Spinal cord (tissue), 9 donors: ENCODE measurements at regions not wholly inside any gene's neighbourhood (a gene's known extent, or its start where the extent isn't known, plus 50 kb on each side); places are given as distances from the start of the nearest gene placed in this dataset.

Experiments
- DNase-seq, 6 donors: peaks; one replicate each; pipeline versions ENCODE4 v3.0.0 to v3.0.0-alpha.2; 2013 to 2015; ENCODE audit warnings: low spot score in 6 of 6, low read depth in 4 of 6
- H3K27ac ChIP-seq: one replicate; pipeline ENCODE4 v1.5.1; 2013; ENCODE audit warnings: low read depth, low read length, control low read depth
- H3K27me3 ChIP-seq: one replicate; pipeline ENCODE4 v1.6.1; 2013; ENCODE audit warnings: low read length; ENCODE audit not compliant: control insufficient read depth, insufficient read depth
- H3K36me3 ChIP-seq: one replicate; pipeline ENCODE4 v1.6.1; 2013; ENCODE audit warnings: low read length; ENCODE audit not compliant: control insufficient read depth, insufficient read depth
- H3K4me1 ChIP-seq: one replicate; pipeline ENCODE4 v1.6.1; 2013; ENCODE audit warnings: low read length; ENCODE audit not compliant: control insufficient read depth, insufficient read depth
- H3K4me3 ChIP-seq: one replicate; pipeline ENCODE4 v1.5.1; 2013; ENCODE audit warnings: low read depth, low read length, control low read depth
- H3K9me3 ChIP-seq: one replicate; pipeline ENCODE4 v1.6.1; 2013; ENCODE audit warnings: low read length; ENCODE audit not compliant: control insufficient read depth, insufficient read depth
- WGBS: methylation state at CpG from one replicate; pipeline ENCODE4 v1.1.5; 2013; ENCODE audit warnings: missing lambda C conversion rate; ENCODE audit not compliant: insufficient coverage; 5-methylcytosine and 5-hydroxymethylcytosine counted together
- donor health status: healthy.

DNA sequence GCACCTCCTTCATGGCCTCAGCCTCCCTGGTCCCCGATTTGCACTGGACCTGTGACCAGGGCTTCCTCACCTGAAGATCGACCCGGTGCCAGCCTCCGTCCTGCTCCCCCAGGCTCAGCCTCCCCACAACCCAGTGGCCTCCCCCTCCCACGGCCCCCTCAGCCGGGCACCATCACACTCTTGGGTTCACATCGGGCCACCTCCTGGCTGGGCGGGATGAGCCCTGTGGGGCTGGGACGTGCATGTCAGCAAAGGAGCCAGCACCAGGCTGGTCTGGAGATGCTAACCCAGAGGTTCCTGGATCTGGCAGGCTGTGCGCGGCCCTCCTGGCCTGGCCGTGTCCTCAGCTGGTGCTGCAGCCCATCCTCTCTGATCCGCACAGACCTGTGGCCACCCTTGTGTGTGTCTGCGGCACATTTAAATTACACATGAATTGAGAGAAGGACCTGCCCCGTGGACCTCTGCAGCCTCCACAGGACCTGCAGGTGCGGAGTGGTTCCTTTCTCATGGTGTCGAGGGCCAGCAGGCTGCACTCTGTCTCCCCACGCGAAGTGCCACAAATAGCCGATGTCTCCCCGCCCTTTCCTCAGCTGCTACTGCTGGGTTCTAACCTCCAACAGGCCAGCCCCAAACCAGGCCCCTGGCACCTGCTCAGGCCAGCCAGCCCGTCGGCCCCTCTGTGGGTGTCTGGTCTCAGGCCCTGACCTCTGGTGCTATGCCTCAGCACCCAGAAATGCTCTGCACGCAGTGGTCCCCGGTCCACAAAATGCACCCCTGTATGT lies 237.5 kb downstream of the ERMARD start:
- Histone ChIP-seq H3K27ac (no peak overlapping the region), H3K36me3 (peaks cover 14% of the 10 kb centered on the region), H3K4me1 (peaks cover 11% of the 10 kb centered on the region), H3K4me3 (no peak overlapping the region), H3K9me3 (no peaks in the 10 kb centered on the region), H3K27me3 (no peaks in the 10 kb centered on the region)
- 94% methylated on average over 25 of the region's 25 CpGs for WGBS
- DNase-seq, result no peak

DNA sequence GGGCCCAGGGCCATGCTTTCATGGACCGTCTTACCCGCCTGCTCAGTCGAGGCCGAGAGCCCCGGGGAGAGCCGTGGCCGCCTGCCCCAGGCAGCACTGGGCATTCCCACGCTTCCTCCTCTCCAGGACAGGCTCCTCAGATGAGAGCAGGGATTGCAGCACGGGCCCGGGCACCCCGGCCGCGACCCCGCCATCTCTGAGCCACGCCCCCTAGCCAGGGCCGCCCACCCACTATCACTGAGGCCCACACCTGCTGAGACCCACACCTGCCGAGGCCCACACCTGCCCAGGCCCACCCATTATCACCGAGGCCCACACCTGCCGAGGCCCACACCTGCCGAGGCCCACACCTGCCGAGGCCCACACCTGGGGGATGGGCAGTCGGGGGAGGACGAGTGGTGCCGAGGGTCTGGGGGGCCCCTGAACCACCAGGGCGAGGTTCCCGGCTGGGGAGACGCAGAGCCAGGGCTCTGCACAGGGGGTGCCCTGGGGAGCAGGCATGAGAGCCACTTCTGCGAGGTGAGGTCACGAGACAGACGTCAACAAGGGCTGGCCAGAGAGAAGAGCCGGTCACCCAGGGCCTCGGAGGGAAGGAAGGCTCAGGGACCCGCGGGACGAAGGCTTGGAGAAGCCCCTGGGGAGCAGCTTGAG lies 235.6 kb downstream of the ERMARD start:
- DNase-seq, result no peak
- Histone ChIP-seq H3K4me1 (no peaks in the 10 kb centered on the region), H3K27me3 (no peaks in the 10 kb centered on the region), H3K36me3 (peaks cover 14% of the 10 kb centered on the region), H3K9me3 (no peaks in the 10 kb centered on the region), H3K27ac (no peak overlapping the region), H3K4me3 (no peak overlapping the region)
- WGBS, result 86% methylated on average over 35 of the region's 35 CpGs

DNA sequence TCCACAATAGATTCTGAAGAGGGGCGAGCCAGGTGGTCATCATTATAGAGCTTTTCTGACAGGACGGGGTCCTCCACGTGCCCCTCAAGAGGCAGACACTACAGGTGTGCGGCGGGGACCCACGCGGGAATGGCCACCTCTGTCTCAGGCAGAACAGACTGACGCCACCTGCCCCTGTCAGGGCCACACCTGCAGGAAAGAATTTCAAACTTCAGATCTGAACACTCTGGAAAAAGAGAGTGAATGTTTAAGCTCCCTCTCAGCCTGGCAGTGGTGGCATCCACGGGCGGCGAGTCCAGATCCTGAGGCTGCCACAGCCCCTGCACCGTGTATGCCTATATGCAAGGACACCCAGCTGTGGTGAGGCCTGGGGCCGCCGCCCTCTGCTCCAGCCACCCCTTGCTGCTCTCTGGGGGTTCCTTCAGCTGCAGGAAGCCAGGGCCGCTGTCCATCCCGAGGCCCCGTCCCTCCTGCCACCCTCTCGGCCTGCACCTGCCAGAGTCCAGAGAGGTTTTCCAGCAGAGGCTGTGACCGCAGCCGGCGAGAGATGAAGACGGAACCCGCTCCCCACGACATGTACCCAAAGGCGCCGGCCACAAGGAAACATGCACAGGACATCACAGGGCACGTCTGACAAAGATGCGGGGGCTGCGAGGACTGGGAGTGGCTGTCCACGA lies 234.9 kb downstream of the ERMARD start:
- Histone ChIP-seq H3K9me3 (no peaks in the 10 kb centered on the region), H3K27ac (no peak overlapping the region), H3K4me3 (no peak overlapping the region), H3K27me3 (no peaks in the 10 kb centered on the region), H3K4me1 (no peaks in the 10 kb centered on the region), H3K36me3 (peaks cover 14% of the 10 kb centered on the region)
- DNase-seq, result no peak
- 96% methylated on average over 30 of the region's 30 CpGs for WGBS

DNA sequence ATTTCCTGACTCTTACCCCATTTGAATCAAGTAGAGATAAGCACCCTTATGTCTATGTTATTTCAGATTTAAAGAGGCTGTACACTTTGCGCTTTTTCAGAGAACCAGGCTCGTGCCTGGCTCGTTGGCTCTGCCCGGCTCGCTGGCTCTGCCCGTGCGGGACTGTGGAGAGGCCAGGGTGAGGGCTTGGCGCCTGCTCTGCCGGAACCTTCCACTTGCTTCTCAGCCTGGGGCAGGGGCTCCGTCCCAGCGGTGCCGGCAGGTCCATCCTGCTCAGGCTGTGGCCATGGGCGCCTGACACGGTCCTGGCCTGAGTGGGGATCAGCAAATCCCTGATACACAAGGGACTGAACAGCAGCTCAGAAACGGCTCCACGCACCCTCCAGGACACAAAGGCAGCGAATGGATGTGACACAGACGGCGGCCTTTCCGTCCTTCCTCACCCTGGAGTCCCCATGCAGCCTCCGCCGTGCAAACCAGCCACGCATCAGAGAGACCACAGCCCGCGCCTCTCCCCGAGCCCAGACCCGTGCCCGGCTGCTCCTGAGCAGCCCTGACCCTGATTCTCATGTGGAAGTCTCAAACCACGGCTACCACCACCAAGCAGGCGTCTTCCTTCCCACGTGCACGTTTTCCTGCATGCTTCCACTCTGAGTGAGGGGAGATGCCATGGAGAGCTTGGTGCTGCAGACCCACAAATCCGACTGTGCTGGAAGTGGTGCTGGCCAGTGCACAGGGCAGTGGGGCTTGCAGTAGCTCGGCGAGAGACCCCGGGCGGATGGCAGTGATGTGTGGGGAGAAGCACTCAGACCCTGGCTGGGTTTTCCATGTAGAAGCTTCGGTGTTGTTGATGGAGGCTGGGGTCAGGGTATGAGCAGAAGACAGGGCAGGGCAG lies 233.9 kb downstream of the ERMARD start:
- 92% methylated on average over 38 of the region's 38 CpGs for WGBS

DNA sequence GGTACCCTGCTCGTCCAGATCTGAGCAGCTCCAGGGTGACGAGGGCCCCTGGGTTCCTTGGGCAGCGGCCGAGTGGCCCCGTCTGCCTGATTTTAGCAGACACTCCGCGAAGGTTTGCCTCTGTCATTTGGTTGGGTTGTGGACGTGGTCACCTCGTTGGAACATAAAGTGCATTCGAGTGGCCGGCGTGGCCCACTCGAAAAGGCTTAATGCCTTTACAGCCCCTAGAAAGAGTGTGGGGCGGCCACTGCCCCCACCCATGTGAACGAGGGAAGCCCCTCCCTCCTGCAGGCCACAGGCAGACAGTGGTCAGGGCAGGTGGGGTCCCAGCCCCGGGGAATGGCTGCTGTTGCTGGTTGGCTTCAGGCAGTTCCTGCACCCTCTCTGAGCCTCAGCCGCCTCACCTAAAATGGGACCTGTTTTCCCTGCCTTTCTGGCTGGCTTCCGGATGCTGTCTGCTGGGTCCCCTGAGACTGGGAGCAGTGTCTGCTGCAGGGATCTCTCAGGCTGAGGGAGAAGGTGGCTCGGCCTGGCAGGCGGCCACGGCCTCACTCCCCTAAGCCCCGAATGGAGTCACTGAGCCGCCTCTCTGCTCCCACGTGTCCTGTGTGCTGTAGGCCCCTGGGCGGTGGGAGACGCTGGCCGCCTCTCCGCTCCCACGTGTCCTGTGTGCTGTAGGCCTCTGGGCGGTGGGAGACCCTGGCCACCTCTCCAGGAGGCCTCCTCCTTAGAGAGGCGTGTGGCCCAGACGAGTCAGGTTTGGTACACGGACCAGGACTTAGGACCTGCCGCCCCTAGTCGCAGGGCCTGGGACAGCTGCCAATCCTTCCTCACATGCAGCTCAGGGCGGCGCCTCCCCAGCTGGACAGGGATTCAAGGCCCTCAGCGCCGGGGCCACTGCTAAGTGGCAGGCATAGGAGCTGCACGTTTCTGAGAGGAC lies 233.0 kb downstream of the ERMARD start:
- no peak for DNase-seq
- H3K4me1 ChIP-seq, result no peaks in the 10 kb centered on the region
- H3K4me3 ChIP-seq, result no peak overlapping the region
- no peak overlapping the region for H3K27ac ChIP-seq
- no peaks in the 10 kb centered on the region for H3K27me3 ChIP-seq
- 90% methylated on average over 36 of the region's 40 CpGs for WGBS
- peaks cover 11% of the 10 kb centered on the region for H3K36me3 ChIP-seq
- no peaks in the 10 kb centered on the region for H3K9me3 ChIP-seq

More for the DNA sequence above, 233.9 kb downstream of the ERMARD start:
- Histone ChIP-seq H3K4me3 (no peak overlapping the region), H3K27ac (no peak overlapping the region), H3K9me3 (no peaks in the 10 kb centered on the region), H3K4me1 (no peaks in the 10 kb centered on the region), H3K36me3 (peaks cover 11% of the 10 kb centered on the region), H3K27me3 (no peaks in the 10 kb centered on the region)
- DNase-seq, result no peak

DNA sequence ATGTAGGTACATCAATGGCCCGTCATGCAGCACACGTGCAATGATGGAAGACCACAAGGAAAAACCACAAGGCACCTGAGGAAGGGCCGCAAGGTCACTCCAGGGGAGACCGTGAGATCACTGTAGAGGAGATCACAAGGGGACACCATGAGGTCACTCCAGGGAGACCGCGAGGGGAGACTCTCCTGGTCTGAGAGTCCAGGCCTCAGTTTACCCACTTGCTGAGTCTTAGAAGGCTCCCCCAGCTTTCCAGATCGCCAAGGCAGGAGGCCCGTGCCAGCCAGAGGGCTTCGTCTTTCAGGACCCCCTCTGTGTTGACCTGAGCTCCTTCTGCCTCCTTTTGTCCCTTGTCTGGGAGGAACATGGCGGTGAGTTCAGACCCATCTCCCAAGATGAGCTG lies 232.2 kb downstream of the ERMARD start:
- no peaks in the 10 kb centered on the region for H3K9me3 ChIP-seq
- WGBS, result 84% methylated on average over 10 of the region's 10 CpGs
- H3K4me1 ChIP-seq, result peaks cover 3% of the 10 kb centered on the region
- H3K27ac ChIP-seq, result no peak overlapping the region
- H3K4me3 ChIP-seq, result no peak overlapping the region
- H3K27me3 ChIP-seq, result no peaks in the 10 kb centered on the region
- no peak for DNase-seq
- peaks cover 11% of the 10 kb centered on the region for H3K36me3 ChIP-seq

DNA sequence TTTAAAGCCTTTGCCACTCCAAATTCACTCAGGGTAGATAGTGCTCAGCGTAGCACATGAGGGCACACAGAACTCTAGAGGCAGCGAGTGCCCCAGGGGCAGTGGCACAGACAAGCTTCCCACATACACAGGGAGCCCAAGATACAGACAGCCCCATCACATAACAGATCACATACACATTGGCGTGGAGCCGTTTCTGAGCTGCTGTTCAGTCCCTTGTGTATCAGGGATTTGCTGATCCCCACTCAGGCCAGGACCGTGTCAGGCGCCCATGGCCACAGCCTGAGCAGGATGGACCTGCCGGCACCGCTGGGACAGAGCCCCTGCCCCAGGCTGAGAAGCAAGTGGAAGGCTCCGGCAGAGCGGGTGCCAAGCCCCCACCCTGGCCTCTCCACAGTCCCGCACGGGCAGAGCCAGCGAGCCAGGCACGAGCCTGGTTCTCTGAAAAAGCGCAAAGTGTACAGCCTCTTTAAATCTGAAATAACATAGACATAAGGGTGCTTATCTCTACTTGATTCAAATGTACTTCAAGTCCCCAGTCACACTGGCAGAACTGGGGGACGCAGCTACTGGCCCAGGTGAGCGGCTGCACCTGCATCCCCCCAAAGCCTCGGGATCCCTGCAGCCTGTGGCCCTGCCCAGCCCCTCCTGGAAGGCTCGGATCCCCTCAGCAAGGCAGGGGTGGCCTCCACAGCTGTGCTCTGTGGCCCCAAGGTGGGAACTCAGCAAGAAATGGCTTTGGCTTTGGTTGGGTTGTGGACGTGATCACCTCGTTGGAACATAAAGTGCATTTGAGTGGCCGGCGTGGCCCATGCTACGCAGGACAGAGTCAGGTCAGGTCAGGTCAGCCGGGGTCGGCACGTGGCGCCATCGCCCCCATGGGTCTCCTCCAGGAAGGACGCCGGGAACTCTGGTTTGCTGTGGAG lies 231.3 kb downstream of the ERMARD start:
- WGBS, result 88% methylated on average over 26 of the region's 31 CpGs
- no peaks in the 10 kb centered on the region for H3K9me3 ChIP-seq

DNA sequence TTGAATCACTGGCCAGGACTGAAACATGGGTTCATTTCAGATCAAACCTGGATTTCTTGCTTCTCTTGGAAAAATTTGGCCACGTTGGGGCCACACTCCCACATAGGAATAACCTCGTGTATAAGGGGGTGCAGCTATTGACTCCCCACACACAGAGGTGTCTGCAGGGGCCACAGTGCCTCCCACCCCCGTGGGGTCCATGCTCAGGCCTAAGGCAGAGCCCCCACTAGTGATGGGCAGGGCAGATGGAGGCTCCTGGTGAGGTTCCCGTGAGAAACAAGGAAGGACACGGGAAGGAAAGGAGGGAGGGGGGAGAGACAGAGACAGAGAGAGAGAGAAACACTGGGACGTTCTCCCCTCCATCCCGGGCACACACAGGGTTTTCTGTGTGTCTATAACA lies 230.5 kb downstream of the ERMARD start:
- Histone ChIP-seq H3K36me3 (peaks cover 7% of the 10 kb centered on the region), H3K9me3 (no peaks in the 10 kb centered on the region), H3K4me1 (peaks cover 5% of the 10 kb centered on the region), H3K27me3 (no peaks in the 10 kb centered on the region), H3K27ac (no peak overlapping the region), H3K4me3 (no peak overlapping the region)
- WGBS, result 87% methylated on average over 5 of the region's 7 CpGs
- DNase-seq, result no peak

More for the DNA sequence above, 231.3 kb downstream of the ERMARD start:
- no peak for DNase-seq
- Histone ChIP-seq H3K4me3 (no peak overlapping the region), H3K27ac (no peak overlapping the region), H3K27me3 (no peaks in the 10 kb centered on the region), H3K4me1 (peaks cover 5% of the 10 kb centered on the region), H3K36me3 (peaks cover 11% of the 10 kb centered on the region)
